ENCODE measurements at regions not wholly inside any gene's neighbourhood (a gene's known extent, or its start where the extent isn't known, plus 50 kb on each side); places are given as distances from the start of the nearest gene placed in this dataset.

DNA sequence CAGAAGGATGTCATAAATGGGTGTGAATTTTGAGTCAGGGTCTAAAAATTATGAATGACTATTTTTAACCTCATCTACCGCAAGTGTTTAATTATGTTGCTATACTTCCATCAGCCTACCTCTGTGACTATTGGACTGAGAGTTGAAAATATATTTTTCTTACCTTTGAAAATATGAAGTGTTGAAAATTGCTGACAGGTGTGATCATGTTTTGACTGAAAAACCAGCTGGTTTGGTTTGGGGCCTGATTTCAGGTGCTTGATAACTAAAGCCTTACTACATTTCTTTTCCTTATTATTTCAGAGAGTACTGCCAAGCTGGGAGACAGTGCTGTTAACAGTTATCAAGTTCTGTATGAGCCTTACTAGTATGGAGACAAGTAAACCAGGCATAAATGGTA is 107.2 kb upstream of the DUSP10 start:
- CTCF ChIA-PET, result no interaction called here
- H3K9me3 Mint-ChIP-seq (ENCODE audit: low read depth, unreplicated experiment), result no peaks in the 10 kb centered on the region
- TF ChIP-seq, protein P1, sequence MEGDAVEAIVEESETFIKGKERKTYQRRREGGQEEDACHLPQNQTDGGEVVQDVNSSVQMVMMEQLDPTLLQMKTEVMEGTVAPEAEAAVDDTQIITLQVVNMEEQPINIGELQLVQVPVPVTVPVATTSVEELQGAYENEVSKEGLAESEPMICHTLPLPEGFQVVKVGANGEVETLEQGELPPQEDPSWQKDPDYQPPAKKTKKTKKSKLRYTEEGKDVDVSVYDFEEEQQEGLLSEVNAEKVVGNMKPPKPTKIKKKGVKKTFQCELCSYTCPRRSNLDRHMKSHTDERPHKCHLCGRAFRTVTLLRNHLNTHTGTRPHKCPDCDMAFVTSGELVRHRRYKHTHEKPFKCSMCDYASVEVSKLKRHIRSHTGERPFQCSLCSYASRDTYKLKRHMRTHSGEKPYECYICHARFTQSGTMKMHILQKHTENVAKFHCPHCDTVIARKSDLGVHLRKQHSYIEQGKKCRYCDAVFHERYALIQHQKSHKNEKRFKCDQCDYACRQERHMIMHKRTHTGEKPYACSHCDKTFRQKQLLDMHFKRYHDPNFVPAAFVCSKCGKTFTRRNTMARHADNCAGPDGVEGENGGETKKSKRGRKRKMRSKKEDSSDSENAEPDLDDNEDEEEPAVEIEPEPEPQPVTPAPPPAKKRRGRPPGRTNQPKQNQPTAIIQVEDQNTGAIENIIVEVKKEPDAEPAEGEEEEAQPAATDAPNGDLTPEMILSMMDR (IDR thresholded peaks at IDR 0.05; ENCODE audit: unreplicated experiment), result no peak
- no peaks in the 10 kb centered on the region for H3K36me3 Mint-ChIP-seq (ENCODE audit: insufficient read depth, unreplicated experiment)
- BruUV-seq (replicated peaks), result no TSS peak
- H3K4me1 Mint-ChIP-seq (ENCODE audit: low read depth, unreplicated experiment), result peaks cover 42% of the 10 kb centered on the region
- H3K27me3 Mint-ChIP-seq (ENCODE audit: unreplicated experiment), result no peaks in the 10 kb centered on the region
- no peak overlapping the region for H3K27ac Mint-ChIP-seq (ENCODE audit: unreplicated experiment)
- H3K4me3 Mint-ChIP-seq (ENCODE audit: low read depth, unreplicated experiment), result no peak overlapping the region
- intact Hi-C loops (cut with micrococcal nuclease; ENCODE audit: unreplicated experiment), result loop anchor here (5.0 to 10.0 kb wide), 2 partner anchors 118 to 374 kb away; no protein-coding TSS in a partner anchor
- no peak for DNase-seq

GRCh38 chr1:221847676-221848075 is 105.8 kb upstream of the DUSP10 start:
- no peaks in the 10 kb centered on the region for H3K36me3 Mint-ChIP-seq (ENCODE audit: insufficient read depth, unreplicated experiment)
- intact Hi-C loops (cut with micrococcal nuclease; ENCODE audit: unreplicated experiment), result loop anchor here (5.0 to 10.0 kb wide), 2 partner anchors 120 to 373 kb away; no protein-coding TSS in a partner anchor
- no peaks in the 10 kb centered on the region for H3K9me3 Mint-ChIP-seq (ENCODE audit: low read depth, unreplicated experiment)
- BruUV-seq (replicated peaks), result no TSS peak
- no peak for DNase-seq
- no peak overlapping the region for H3K4me3 Mint-ChIP-seq (ENCODE audit: low read depth, unreplicated experiment)
- peaks cover 45% of the 10 kb centered on the region for H3K4me1 Mint-ChIP-seq (ENCODE audit: low read depth, unreplicated experiment)
- no peaks in the 10 kb centered on the region for H3K27me3 Mint-ChIP-seq (ENCODE audit: unreplicated experiment)
- H3K27ac Mint-ChIP-seq (ENCODE audit: unreplicated experiment), result no peak overlapping the region
- CTCF ChIA-PET, result no interaction called here
- TF ChIP-seq, protein P1 (IDR thresholded peaks at IDR 0.05; ENCODE audit: unreplicated experiment), result no peak

- Mint-ChIP-seq H3K27ac (ENCODE audit: unreplicated experiment) (peak overlapping the region; percentile 51), H3K4me1 (ENCODE audit: low read depth, unreplicated experiment) (peaks cover 54% of the 10 kb centered on the region), H3K36me3 (ENCODE audit: insufficient read depth, unreplicated experiment) (no peaks in the 10 kb centered on the region), H3K4me3 (ENCODE audit: low read depth, unreplicated experiment) (no peak overlapping the region), H3K27me3 (ENCODE audit: unreplicated experiment) (no peaks in the 10 kb centered on the region), H3K9me3 (ENCODE audit: low read depth, unreplicated experiment) (peaks cover 3% of the 10 kb centered on the region)
- TF ChIP-seq, protein P1 (IDR thresholded peaks at IDR 0.05; ENCODE audit: unreplicated experiment), result no peak
- intact Hi-C loops (cut with micrococcal nuclease; ENCODE audit: unreplicated experiment), result loop anchor here (1.0 to 10.0 kb wide), 3 partner anchors 104 to 371 kb away; partner anchors contain the start of gene DUSP10
- no TSS peak for BruUV-seq (replicated peaks)
- CTCF ChIA-PET, result interaction anchor here (1.0 to 1.2 kb wide), 2 partner anchors 18 to 103 kb away, joined by 4 read pairs; no protein-coding TSS in a partner anchor
- DNase-seq, result peak; percentile 70
Measured at GRCh38 chr1:221845650-221846371, 103.9 kb upstream of the DUSP10 start.

DNA sequence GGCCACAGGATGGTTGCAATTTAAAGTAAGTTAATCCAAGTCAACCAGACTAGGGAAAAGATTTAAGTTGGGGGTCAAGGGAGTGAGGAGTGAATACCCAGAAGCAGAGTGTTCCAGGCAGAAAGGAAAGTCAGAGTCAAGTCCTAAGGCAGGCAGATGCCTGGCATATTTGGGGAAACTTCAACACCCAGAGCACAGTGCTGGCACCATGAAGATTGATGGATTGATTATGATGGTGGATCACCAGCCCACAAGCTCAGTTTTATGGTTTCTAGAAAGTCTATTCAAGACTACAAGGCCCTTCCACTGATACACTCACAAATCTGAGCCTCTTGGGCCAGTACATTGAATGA is 100.1 kb upstream of the DUSP10 start:
- CTCF ChIA-PET, result interaction anchor here (0.6 kb wide), 1 partner anchor 232 kb away, joined by 5 read pairs; no protein-coding TSS in a partner anchor
- intact Hi-C loops (cut with micrococcal nuclease; ENCODE audit: unreplicated experiment), result loop anchor here (10.0 kb wide), 1 partner anchor 367 kb away; no protein-coding TSS in a partner anchor

More for the DNA sequence above, 100.1 kb upstream of the DUSP10 start:
- H3K27ac Mint-ChIP-seq (ENCODE audit: unreplicated experiment), result peak overlapping the region; percentile 32
- no peak overlapping the region for H3K4me3 Mint-ChIP-seq (ENCODE audit: low read depth, unreplicated experiment)
- TF ChIP-seq, protein P1 (IDR thresholded peaks at IDR 0.05; ENCODE audit: unreplicated experiment), result no peak
- H3K4me1 Mint-ChIP-seq (ENCODE audit: low read depth, unreplicated experiment), result peaks cover 83% of the 10 kb centered on the region
- DNase-seq, result no peak
- peaks cover 21% of the 10 kb centered on the region for H3K36me3 Mint-ChIP-seq (ENCODE audit: insufficient read depth, unreplicated experiment)
- H3K9me3 Mint-ChIP-seq (ENCODE audit: low read depth, unreplicated experiment), result peaks cover 3% of the 10 kb centered on the region
- no TSS peak for BruUV-seq (replicated peaks)
- no peaks in the 10 kb centered on the region for H3K27me3 Mint-ChIP-seq (ENCODE audit: unreplicated experiment)

Measured in Calu3 (cell line).